GM12878 (cell line): ENCODE measurements at regions not wholly inside any gene's neighbourhood (a gene's known extent, or its start where the extent isn't known, plus 50 kb on each side); places are given as distances from the start of the nearest gene placed in this dataset.

Experiments
- ATAC-seq: fragments of 200-7000 bp; cut with Tn5 transposase; 3 replicates; pipeline ENCODE4 v1.9.1; 2020; ENCODE audit warnings: mild to moderate bottlenecking, moderate library complexity
- BruUV-seq: library from RNA; stranded (reverse); fragments of 400-500 nt; replicated peaks from 2 replicates; lab custom pipeline; 2021; lab: Mats Ljungman, UMichigan
- CTCF ChIA-PET: fragments of 300-600 bp; sonication (Branson Sonifier 250); formaldehyde crosslinking; extraction: SDS; loops from one replicate; lab custom pipeline; 2021; ENCODE audit warnings: inconsistent platforms; lab: Yijun Ruan, JAX
- POLR2A ChIA-PET: fragments of 350-600 bp; formaldehyde crosslinking; extraction: SDS; loops from one replicate; lab custom pipeline; 2021; ENCODE audit warnings: inconsistent platforms; lab: Charles Lee
- RAD21 ChIA-PET: fragments of 300-600 bp; sonication (Branson Sonifier 250); formaldehyde crosslinking; loops from one replicate; lab custom pipeline; 2023; ENCODE audit warnings: antibody characterized with exemption; ENCODE audit not compliant: unreplicated experiment; lab: Charles Lee
- SMC1A ChIA-PET: fragments of 300-600 bp; sonication (Branson Sonifier 250); formaldehyde crosslinking; loops from one replicate; lab custom pipeline; 2023; ENCODE audit not compliant: unreplicated experiment, uncharacterized antibody; lab: Charles Lee
- DNase-seq: peaks from one replicate; pipeline ENCODE4 v3.0.0-alpha.2; 2011; ENCODE audit warnings: low read depth, low spot score
- FAIRE-seq: peaks from 3 replicates; lab custom pipeline; 2011; peaks lifted over from hg19 to GRCh38; lab: Jason Lieb, UNC
- H2AFZ ChIP-seq: 2 replicates; pipeline ENCODE4 v1.6.0; 2011; ENCODE audit warnings: low read depth, low read length, control low read depth; ENCODE audit not compliant: control insufficient read depth
- H3K27ac ChIP-seq: 2 replicates; pipeline ENCODE4 v1.5.1; 2011; ENCODE audit warnings: control low read depth; ENCODE audit not compliant: control insufficient read depth, insufficient read depth
- H3K27me3 ChIP-seq, 2 experiments: replicated peaks in 1 of 2; 2 replicates each; pipeline versions ENCODE4 v1.6.0 to v1.6.1; 2011; ENCODE audit warnings: low read length in 1 of 2; ENCODE audit not compliant: control insufficient read depth in 2 of 2, insufficient read depth in 2 of 2
- H3K36me3 ChIP-seq, 2 experiments: 2 replicates each; pipeline ENCODE4 v1.5.1; 2011; ENCODE audit warnings: low read length in 1 of 2; ENCODE audit not compliant: control insufficient read depth in 2 of 2, insufficient read depth in 2 of 2
- H3K4me1 ChIP-seq: 2 replicates; pipeline ENCODE4 v1.6.1; 2011; ENCODE audit warnings: mild to moderate bottlenecking, low read length, moderate library complexity, mixed read lengths; ENCODE audit not compliant: control insufficient read depth, insufficient read depth
- H3K4me2 ChIP-seq: 2 replicates; pipeline ENCODE4 v1.6.0; 2011; ENCODE audit warnings: control low read depth; ENCODE audit not compliant: control insufficient read depth, insufficient read depth
- H3K4me3 ChIP-seq: fragments of 200-600 bp; sonication (generic); 2 replicates; pipeline ENCODE4 v1.5.1; 2016
- H3K79me2 ChIP-seq: 2 replicates; pipeline ENCODE4 v1.6.0; 2011; ENCODE audit warnings: low read length; ENCODE audit not compliant: control insufficient read depth, insufficient read depth
- H3K9ac ChIP-seq: 2 replicates; pipeline ENCODE4 v1.8.0; 2011; ENCODE audit warnings: low read length, control low read depth, mixed read lengths; ENCODE audit not compliant: control insufficient read depth, insufficient read depth
- H3K9me3 ChIP-seq: replicated peaks from 3 replicates; pipeline ENCODE4 v1.5.1; 2011; ENCODE audit warnings: mild to moderate bottlenecking, low read length; ENCODE audit not compliant: control insufficient read depth, insufficient read depth
- H4K20me1 ChIP-seq: 2 replicates; pipeline ENCODE4 v1.6.0; 2011; ENCODE audit not compliant: control insufficient read depth, insufficient read depth
- BMI1 ChIP-seq: fragments of 450-650 bp; IDR thresholded peaks from 2 replicates; pipeline ENCODE4 v1.6.1; 2016; ENCODE audit warnings: mild to moderate bottlenecking, moderate library complexity, borderline replicate concordance
- CBFB ChIP-seq: IDR thresholded peaks from 2 replicates; pipeline ENCODE4 v1.6.1; 2016; ENCODE audit warnings: antibody characterized with exemption, low read depth
- CHD1 ChIP-seq: IDR thresholded peaks from 2 replicates; pipeline ENCODE4 v1.6.1; 2012; ENCODE audit warnings: low read depth, low read length, improper control_type of control experiment
- EED ChIP-seq: sonication (generic); IDR thresholded peaks from 2 replicates; pipeline ENCODE4 v1.6.1; 2016; ENCODE audit warnings: antibody characterized with exemption, low read depth
- ETV6 ChIP-seq, 2 experiments: fragments of 450-650 bp in 1 of 2; IDR thresholded peaks in 1 of 2; conservative IDR thresholded peaks in 1 of 2; 2 replicates each; pipeline ENCODE4 v1.6.1; 2014; ENCODE audit warnings: antibody characterized with exemption in 1 of 2, borderline replicate concordance in 1 of 2, low read depth in 1 of 2, mild to moderate bottlenecking in 1 of 2, moderate library complexity in 1 of 2
- GABPA ChIP-seq: IDR thresholded peaks from 2 replicates; pipeline ENCODE4 v1.6.1; 2014; ENCODE audit warnings: antibody characterized with exemption, low read depth, mild to moderate bottlenecking, inconsistent platforms
- JUNB ChIP-seq: IDR thresholded peaks from 2 replicates; pipeline ENCODE4 v1.6.1; 2016; ENCODE audit warnings: antibody characterized with exemption, mild to moderate bottlenecking
- KAT2A ChIP-seq: conservative IDR thresholded peaks from 2 replicates; pipeline ENCODE4 v1.6.1; 2011; ENCODE audit warnings: low read depth, low read length; ENCODE audit not compliant: control insufficient read depth
- MYC ChIP-seq: IDR thresholded peaks from 2 replicates; pipeline ENCODE4 v1.6.1; 2011; ENCODE audit warnings: mild to moderate bottlenecking, low read length, moderate library complexity, inconsistent platforms; ENCODE audit not compliant: insufficient read depth, insufficient replicate concordance, insufficient read length, severe bottlenecking
- POLR2AphosphoS5 ChIP-seq: IDR thresholded peaks from 2 replicates; pipeline ENCODE4 v1.6.1; 2011; ENCODE audit warnings: mild to moderate bottlenecking, low read length, inconsistent platforms
- SUZ12 ChIP-seq: fragments of 200-600 bp; sonication (generic); IDR thresholded peaks from one replicate; pipeline ENCODE4 v1.6.1; 2018; ENCODE audit warnings: antibody characterized with exemption, mild to moderate bottlenecking; ENCODE audit not compliant: unreplicated experiment
- TCF7 ChIP-seq: IDR thresholded peaks from 2 replicates; pipeline ENCODE4 v1.6.1; 2014; ENCODE audit warnings: antibody characterized with exemption, borderline replicate concordance
- ZNF384 ChIP-seq: IDR thresholded peaks from 2 replicates; pipeline ENCODE4 v1.6.1; 2012; ENCODE audit warnings: low read depth, mild to moderate bottlenecking, low read length, improper control_type of control experiment, borderline replicate concordance
- WGBS: methylation state at CpG from one replicate; pipeline ENCODE4 v1.1.6; 2016; ENCODE audit warnings: low lambda C conversion rate; ENCODE audit not compliant: insufficient replicate concordance, insufficient coverage; ENCODE audit errors: missing lambda C conversion rate; 5-methylcytosine and 5-hydroxymethylcytosine counted together
- in situ Hi-C: fragments of 300-500 bp; cut with MboI; formaldehyde crosslinking; loops from 9 replicates; pipeline ENCODE4 v1.14.3; 2018; ENCODE audit warnings: mixed read lengths
- intact Hi-C: fragments of 100-400 bp; cut with micrococcal nuclease; formaldehyde crosslinking; loops from one replicate; pipeline ENCODE4 v1.14.2; 2022; ENCODE audit not compliant: unreplicated experiment
- TF ChIP-seq, protein P1 (sequence below): IDR thresholded peaks from 2 replicates; pipeline ENCODE4 v1.6.1; 2012; ENCODE audit warnings: low read length, inconsistent platforms
- TF ChIP-seq, protein P2 (sequence below): IDR thresholded peaks from 2 replicates; pipeline ENCODE4 v1.6.1; 2011; ENCODE audit warnings: borderline replicate concordance, low read depth, mild to moderate bottlenecking, moderate library complexity, low read length; ENCODE audit not compliant: insufficient read depth, poor library complexity, severe bottlenecking

DNA sequence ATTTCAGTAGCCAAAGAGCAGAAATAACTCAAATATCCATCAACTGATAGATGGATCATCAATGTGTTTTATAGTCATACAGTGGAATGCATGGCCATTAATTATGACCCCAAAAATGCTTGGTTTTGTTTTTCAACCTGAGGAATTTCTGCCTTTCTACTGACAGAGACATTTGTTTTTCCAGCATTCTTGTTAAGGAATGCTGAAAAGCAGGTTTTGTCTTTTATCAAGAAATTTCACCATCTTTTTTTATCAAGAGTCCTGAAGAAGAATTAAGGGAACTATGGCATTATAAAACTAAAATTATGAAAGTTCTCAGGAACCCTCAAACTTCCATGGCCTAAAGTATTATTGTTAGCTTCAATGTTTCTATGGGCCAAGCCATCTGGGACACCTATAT is 153.4 kb upstream of the THSD7A start:
- no peaks in the 10 kb centered on the region for H3K79me2 ChIP-seq
- DNase-seq (no peak), ATAC-seq (no peak), FAIRE-seq (no peak)
- TF ChIP-seq JUNB (no peak), ETV6 (conservative IDR thresholded peaks at IDR 0.05 in 1 of 2, IDR thresholded peaks at IDR 0.05 in 1 of 2; ENCODE audit: borderline replicate concordance in 1 of 2, low read depth in 1 of 2) (no peak)
- intact Hi-C loops (no loop called here), in situ Hi-C loops (no loop called here)
- H4K20me1 ChIP-seq = no peaks in the 10 kb centered on the region
- no peak overlapping the region for H2AFZ ChIP-seq
- POLR2A ChIA-PET = no interaction called here
- BruUV-seq = no TSS peak
- H3K9me3 ChIP-seq = no peaks in the 10 kb centered on the region
- RAD21 ChIA-PET = no interaction called here
- H3K4me3 ChIP-seq = no peak overlapping the region
- no peak overlapping the region for H3K9ac ChIP-seq
- H3K27ac ChIP-seq = no peak overlapping the region
- SMC1A ChIA-PET = interaction anchor here (1.0 kb wide), 1 partner anchor 14 kb away, joined by 3 read pairs; no protein-coding TSS in a partner anchor
- no peaks in the 10 kb centered on the region for H3K27me3 ChIP-seq
- CTCF ChIA-PET = no interaction called here
- H3K4me2 ChIP-seq = no peak overlapping the region
- no peaks in the 10 kb centered on the region for H3K36me3 ChIP-seq
- H3K4me1 ChIP-seq = no peaks in the 10 kb centered on the region

DNA sequence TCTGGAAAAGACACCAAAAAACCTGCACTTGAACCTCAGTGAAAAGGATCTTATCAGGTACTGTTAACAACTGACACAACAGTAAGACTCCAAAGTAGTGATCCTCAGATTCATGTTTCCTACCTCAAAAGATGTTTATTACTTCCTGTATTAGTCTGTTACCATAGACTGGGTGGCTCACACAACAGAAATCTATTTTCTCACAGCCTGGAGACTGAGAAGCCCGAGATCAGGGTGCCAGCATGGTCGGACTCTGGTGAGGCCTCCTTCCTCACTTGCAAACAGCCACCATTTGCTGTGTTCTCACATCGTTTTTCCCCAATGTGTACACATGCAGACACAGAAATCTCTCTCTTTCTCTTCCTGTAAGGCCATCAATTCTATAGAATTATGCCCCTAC is 154.0 kb upstream of the THSD7A start:
- POLR2A ChIA-PET = no interaction called here
- ATAC-seq (no peak), FAIRE-seq (no peak), DNase-seq (no peak)
- no peak overlapping the region for H3K4me2 ChIP-seq
- H3K27me3 ChIP-seq = no peaks in the 10 kb centered on the region
- H3K4me1 ChIP-seq = no peaks in the 10 kb centered on the region
- H3K9me3 ChIP-seq = no peaks in the 10 kb centered on the region
- H3K36me3 ChIP-seq = no peaks in the 10 kb centered on the region
- no peaks in the 10 kb centered on the region for H3K79me2 ChIP-seq
- intact Hi-C loops = no loop called here
- in situ Hi-C loops = no loop called here
- no peak overlapping the region for H3K9ac ChIP-seq
- no peak for TF ChIP-seq MYC
- TF ChIP-seq CBFB = no peak
- no peak for TF ChIP-seq GABPA
- no peak for TF ChIP-seq SUZ12
- TF ChIP-seq, protein P1, sequence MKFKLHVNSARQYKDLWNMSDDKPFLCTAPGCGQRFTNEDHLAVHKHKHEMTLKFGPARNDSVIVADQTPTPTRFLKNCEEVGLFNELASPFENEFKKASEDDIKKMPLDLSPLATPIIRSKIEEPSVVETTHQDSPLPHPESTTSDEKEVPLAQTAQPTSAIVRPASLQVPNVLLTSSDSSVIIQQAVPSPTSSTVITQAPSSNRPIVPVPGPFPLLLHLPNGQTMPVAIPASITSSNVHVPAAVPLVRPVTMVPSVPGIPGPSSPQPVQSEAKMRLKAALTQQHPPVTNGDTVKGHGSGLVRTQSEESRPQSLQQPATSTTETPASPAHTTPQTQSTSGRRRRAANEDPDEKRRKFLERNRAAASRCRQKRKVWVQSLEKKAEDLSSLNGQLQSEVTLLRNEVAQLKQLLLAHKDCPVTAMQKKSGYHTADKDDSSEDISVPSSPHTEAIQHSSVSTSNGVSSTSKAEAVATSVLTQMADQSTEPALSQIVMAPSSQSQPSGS = no peak
- no peak for TF ChIP-seq POLR2AphosphoS5
- TF ChIP-seq BMI1 = no peak
- no peak for TF ChIP-seq CHD1
- TF ChIP-seq, protein P2, sequence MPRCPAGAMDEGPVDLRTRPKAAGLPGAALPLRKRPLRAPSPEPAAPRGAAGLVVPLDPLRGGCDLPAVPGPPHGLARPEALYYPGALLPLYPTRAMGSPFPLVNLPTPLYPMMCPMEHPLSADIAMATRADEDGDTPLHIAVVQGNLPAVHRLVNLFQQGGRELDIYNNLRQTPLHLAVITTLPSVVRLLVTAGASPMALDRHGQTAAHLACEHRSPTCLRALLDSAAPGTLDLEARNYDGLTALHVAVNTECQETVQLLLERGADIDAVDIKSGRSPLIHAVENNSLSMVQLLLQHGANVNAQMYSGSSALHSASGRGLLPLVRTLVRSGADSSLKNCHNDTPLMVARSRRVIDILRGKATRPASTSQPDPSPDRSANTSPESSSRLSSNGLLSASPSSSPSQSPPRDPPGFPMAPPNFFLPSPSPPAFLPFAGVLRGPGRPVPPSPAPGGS = no peak
- no peak for TF ChIP-seq TCF7
- TF ChIP-seq EED = no peak
- no peak for TF ChIP-seq ZNF384
- TF ChIP-seq KAT2A = no peak
- H2AFZ ChIP-seq = no peak overlapping the region
- BruUV-seq = no TSS peak
- H4K20me1 ChIP-seq = no peaks in the 10 kb centered on the region
- CTCF ChIA-PET = interaction anchor here (0.8 kb wide), 1 partner anchor 78 kb away, joined by 3 read pairs; no protein-coding TSS in a partner anchor
- no peak overlapping the region for H3K27ac ChIP-seq
- RAD21 ChIA-PET = no interaction called here
- 0% methylated on average over 3 of the region's 3 CpGs for WGBS
- no peak overlapping the region for H3K4me3 ChIP-seq
- SMC1A ChIA-PET = no interaction called here
